ENCODE measurements at regions not wholly inside any gene's neighbourhood (a gene's known extent, or its start where the extent isn't known, plus 50 kb on each side); places are given as distances from the start of the nearest gene placed in this dataset.

- TF ChIP-seq CTCF (IDR thresholded peaks at IDR 0.05 in 8 of 11, conservative IDR thresholded peaks at IDR 0.05 in 3 of 11) (no peak), POLR2AphosphoS5 (IDR thresholded peaks at IDR 0.05) (no peak), POLR2A (IDR thresholded peaks at IDR 0.05) (no peak)
Measured at GRCh38 chr6:115770851-115771250, 289.8 kb downstream of the FRK start.
